ENCODE measurements at regions not wholly inside any gene's neighbourhood (a gene's known extent, or its start where the extent isn't known, plus 50 kb on each side); places are given as distances from the start of the nearest gene placed in this dataset.

DNA sequence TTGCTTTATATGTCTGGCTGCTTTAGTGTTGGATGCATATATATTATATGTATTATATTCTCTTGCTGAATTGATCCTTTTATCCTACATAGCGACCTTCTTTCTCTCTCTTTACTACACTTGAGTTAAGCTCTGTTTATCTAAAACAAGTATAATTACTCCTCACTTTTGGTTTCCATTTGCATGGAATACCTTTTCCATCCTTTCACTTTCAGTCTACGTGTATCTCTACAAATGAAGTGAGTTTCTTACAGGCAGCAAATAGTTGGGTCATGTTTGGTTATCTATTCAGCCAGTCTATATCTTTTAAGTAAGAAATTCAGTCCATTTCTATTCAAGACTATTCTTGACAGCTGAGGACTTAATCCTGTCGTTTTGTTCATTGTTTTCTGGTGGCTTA, 167.5 kb upstream of the USP38 start:
- H3K9me3 Mint-ChIP-seq (ENCODE audit: low read depth), result peaks cover 10% of the 10 kb centered on the region
- H3K4me3 Mint-ChIP-seq (ENCODE audit: low read depth), result no peak overlapping the region
- no peak for DNase-seq (ENCODE audit: low spot score, unreplicated experiment)
- no peak for TF ChIP-seq CTCF (IDR thresholded peaks at IDR 0.05; ENCODE audit: unreplicated experiment)
- no peaks in the 10 kb centered on the region for H3K36me3 Mint-ChIP-seq (ENCODE audit: insufficient read depth)
- H3K27ac Mint-ChIP-seq, result no peak overlapping the region
- no peaks in the 10 kb centered on the region for H3K4me1 Mint-ChIP-seq (ENCODE audit: low read depth)
- no peaks in the 10 kb centered on the region for H3K27me3 Mint-ChIP-seq

DNA sequence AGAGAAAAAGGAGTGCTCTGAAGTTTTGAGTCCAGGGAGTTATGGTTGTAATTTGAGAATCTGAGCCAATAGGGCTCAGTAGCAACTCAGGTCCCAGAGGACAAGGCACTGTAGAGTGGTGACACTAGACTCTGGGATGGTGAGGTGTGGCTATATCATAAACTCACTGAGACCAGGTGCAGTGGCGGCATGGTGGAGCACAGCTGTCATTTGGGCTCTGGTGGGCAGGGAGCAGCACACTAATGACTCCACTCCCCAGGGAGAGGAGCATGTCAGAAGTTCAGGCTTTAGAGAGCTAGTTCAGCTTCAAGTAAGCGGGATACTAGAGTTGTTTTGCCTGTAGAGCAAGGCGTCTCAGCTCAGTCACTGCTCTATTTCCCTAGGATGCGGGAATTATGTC, 165.4 kb upstream of the USP38 start:
- Mint-ChIP-seq H3K4me3 (ENCODE audit: low read depth) (no peak overlapping the region), H3K27ac (peak overlapping the region; percentile 40), H3K4me1 (ENCODE audit: low read depth) (no peaks in the 10 kb centered on the region), H3K27me3 (no peaks in the 10 kb centered on the region), H3K36me3 (ENCODE audit: insufficient read depth) (no peaks in the 10 kb centered on the region), H3K9me3 (ENCODE audit: low read depth) (peaks cover 10% of the 10 kb centered on the region)
- TF ChIP-seq CTCF (IDR thresholded peaks at IDR 0.05; ENCODE audit: unreplicated experiment), result no peak
- DNase-seq (ENCODE audit: low spot score, unreplicated experiment), result no peak

- H3K36me3 Mint-ChIP-seq (ENCODE audit: insufficient read depth), result no peaks in the 10 kb centered on the region
- DNase-seq (ENCODE audit: low spot score, unreplicated experiment), result no peak
- no peaks in the 10 kb centered on the region for H3K4me1 Mint-ChIP-seq (ENCODE audit: low read depth)
- no peaks in the 10 kb centered on the region for H3K27me3 Mint-ChIP-seq
- H3K27ac Mint-ChIP-seq, result no peak overlapping the region
- H3K4me3 Mint-ChIP-seq (ENCODE audit: low read depth), result no peak overlapping the region
- TF ChIP-seq CTCF (IDR thresholded peaks at IDR 0.05; ENCODE audit: unreplicated experiment), result no peak
- H3K9me3 Mint-ChIP-seq (ENCODE audit: low read depth), result no peaks in the 10 kb centered on the region
These were observed 163.3 kb upstream of the USP38 start for GRCh38 chr4:143021384-143021783.

DNA sequence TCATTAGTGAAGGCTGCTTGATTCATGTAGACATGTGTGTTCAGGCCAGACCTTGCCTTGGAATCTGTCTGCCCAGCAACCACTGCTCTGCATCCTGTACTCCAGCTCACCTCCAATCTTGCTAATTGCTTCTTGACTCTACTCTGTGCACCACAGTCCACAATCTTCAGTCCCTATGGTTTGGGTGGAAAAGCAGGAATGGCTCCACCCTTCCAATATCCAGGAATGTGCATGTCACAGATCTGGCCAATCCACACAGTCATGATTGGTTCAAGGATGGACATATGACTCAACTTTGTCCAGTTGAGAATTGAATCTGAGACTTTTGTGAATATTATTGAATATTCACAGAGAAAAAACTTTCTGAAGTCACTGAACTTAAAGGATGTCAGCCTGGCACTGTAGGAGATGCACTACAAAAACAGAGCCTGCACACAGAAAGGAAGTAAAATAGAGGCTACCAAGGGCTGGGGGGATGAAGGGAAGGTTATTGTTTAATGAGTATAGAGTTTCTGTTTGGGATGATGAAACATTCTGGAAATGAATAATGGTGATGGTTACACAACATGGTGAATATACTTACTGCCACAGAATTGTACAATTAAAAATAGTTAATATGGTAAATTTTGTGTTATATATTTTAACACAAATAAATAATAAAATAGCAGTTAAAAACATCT, 161.3 kb upstream of the USP38 start:
- no peak for TF ChIP-seq CTCF (IDR thresholded peaks at IDR 0.05; ENCODE audit: unreplicated experiment)
- no peaks in the 10 kb centered on the region for H3K36me3 Mint-ChIP-seq (ENCODE audit: insufficient read depth)
- no peaks in the 10 kb centered on the region for H3K27me3 Mint-ChIP-seq
- no peak overlapping the region for H3K4me3 Mint-ChIP-seq (ENCODE audit: low read depth)
- no peak for DNase-seq (ENCODE audit: low spot score, unreplicated experiment)
- no peak overlapping the region for H3K27ac Mint-ChIP-seq
- no peaks in the 10 kb centered on the region for H3K9me3 Mint-ChIP-seq (ENCODE audit: low read depth)
- H3K4me1 Mint-ChIP-seq (ENCODE audit: low read depth), result no peaks in the 10 kb centered on the region

DNA sequence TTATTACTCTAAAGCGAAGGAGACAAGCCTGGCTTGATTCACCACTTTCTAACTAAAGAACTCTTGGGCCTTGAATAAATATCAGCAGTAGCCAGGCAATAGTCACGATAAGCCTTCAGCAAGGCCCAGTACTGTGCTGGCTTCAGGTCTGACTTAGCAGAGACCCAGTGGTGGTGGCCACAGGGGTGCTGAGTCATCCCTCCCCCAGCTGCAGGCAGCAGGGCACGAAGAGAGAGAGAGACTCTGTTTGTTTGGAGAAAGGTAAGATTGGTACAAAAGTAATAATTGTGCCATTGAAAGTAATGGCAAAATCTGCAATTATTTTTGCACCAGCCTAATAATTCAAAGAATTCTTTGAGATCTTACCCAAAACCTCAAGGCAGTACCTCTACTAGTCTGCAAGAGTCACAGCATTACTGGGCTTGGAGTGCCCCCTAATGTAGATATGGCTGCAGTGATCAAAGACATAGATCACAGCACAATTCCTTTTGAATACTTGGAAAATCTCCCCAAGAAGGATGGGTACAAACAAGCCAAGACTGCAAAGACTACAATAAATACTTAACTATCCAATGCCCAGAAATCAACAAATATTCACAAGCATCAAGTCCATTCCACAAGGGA, 159.5 kb upstream of the USP38 start:
- no peak for DNase-seq (ENCODE audit: low spot score, unreplicated experiment)
- no peaks in the 10 kb centered on the region for H3K27me3 Mint-ChIP-seq
- peaks cover 14% of the 10 kb centered on the region for H3K9me3 Mint-ChIP-seq (ENCODE audit: low read depth)
- TF ChIP-seq CTCF (IDR thresholded peaks at IDR 0.05; ENCODE audit: unreplicated experiment), result peak; percentile 54
- H3K36me3 Mint-ChIP-seq (ENCODE audit: insufficient read depth), result no peaks in the 10 kb centered on the region
- H3K4me3 Mint-ChIP-seq (ENCODE audit: low read depth), result no peak overlapping the region
- no peaks in the 10 kb centered on the region for H3K4me1 Mint-ChIP-seq (ENCODE audit: low read depth)
- H3K27ac Mint-ChIP-seq, result no peak overlapping the region
